Retinal pigment epithelial cell (primary cell): ENCODE measurements at regions not wholly inside any gene's neighbourhood (a gene's known extent, or its start where the extent isn't known, plus 50 kb on each side); places are given as distances from the start of the nearest gene placed in this dataset.

Experiments used
- DNase-seq: peaks from one replicate; pipeline ENCODE4 v3.0.0-alpha.2; 2010; ENCODE audit warnings: low read depth
- H3K4me3 ChIP-seq: 2 replicates; pipeline ENCODE4 v1.5.1; 2011; ENCODE audit warnings: mild to moderate bottlenecking, low read length, control low read depth, moderate library complexity
- CTCF ChIP-seq: conservative IDR thresholded peaks from 2 replicates; pipeline ENCODE4 v1.5.1; 2011; ENCODE audit warnings: low read depth, low read length, control low read depth, inconsistent platforms

GRCh38 chrX:139186991-139187390 is 343.5 kb upstream of the F9 start:
- H3K4me3 ChIP-seq: no peak overlapping the region
- TF ChIP-seq CTCF: no peak
- no peak for DNase-seq

GRCh38 chrX:139179592-139179991 is 350.9 kb upstream of the F9 start:
- no peak for TF ChIP-seq CTCF
- no peak overlapping the region for H3K4me3 ChIP-seq
- DNase-seq: no peak

- H3K4me3 ChIP-seq: no peak overlapping the region
- TF ChIP-seq CTCF: no peak
- DNase-seq: no peak
Observed at GRCh38 chrX:139178980-139179379, 351.6 kb upstream of the F9 start.

- DNase-seq: no peak
- H3K4me3 ChIP-seq: no peak overlapping the region
- TF ChIP-seq CTCF: no peak
Observed at GRCh38 chrX:139172731-139173130, 357.8 kb upstream of the F9 start.

GRCh38 chrX:139170526-139171173 is 359.9 kb upstream of the F9 start:
- no peak for DNase-seq

GRCh38 chrX:139167282-139167681 is 363.3 kb upstream of the F9 start:
- no peak for DNase-seq
- TF ChIP-seq CTCF: no peak
- H3K4me3 ChIP-seq: no peak overlapping the region

More at GRCh38 chrX:139170526-139171173, 359.9 kb upstream of the F9 start:
- TF ChIP-seq CTCF: no peak
- no peak overlapping the region for H3K4me3 ChIP-seq

DNA sequence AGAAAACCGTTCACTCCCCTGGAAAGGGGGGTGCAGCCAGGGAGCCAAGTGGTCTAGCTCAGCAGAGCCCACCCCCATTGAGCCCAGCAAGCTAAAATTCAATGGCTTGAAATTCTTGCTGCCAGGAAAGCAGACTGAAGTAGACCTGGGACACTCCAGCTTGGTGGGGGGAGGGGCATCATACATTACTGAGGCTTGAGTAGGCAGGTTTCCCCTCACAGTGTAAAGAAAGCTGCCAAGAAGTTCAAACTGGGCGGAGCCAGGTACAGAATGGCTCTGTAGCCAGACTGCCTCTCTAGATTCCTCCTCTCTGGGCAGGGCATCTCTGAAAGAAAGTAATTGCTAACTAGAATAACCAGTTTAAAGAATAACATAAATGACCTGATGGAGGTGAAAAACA is 372.3 kb upstream of the F9 start:
- TF ChIP-seq CTCF: no peak
- DNase-seq: no peak
- H3K4me3 ChIP-seq: no peak overlapping the region
